ENCODE measurements at regions not wholly inside any gene's neighbourhood (a gene's known extent, or its start where the extent isn't known, plus 50 kb on each side); places are given as distances from the start of the nearest gene placed in this dataset.
"Not testable (repeated sequence)": the region's sequence is repeated elsewhere in the genome, so short reads cannot be mapped to it uniquely, and the experiment has no call there.

- not testable (repeated sequence) for DNase-seq
Observed at GRCh38 chr15:84550503-84550902, 50.3 kb upstream of the ZSCAN2 start.

Measured in hematopoietic multipotent progenitor cell treated with erythropoietin and hydrocortisone succinate and interleukin-3 and kit ligand, for 8 days (in vitro differentiated cells).